Ishikawa (cell line): ENCODE measurements at regions not wholly inside any gene's neighbourhood (a gene's known extent, or its start where the extent isn't known, plus 50 kb on each side); places are given as distances from the start of the nearest gene placed in this dataset.

Experiments used
- CREB1 ChIP-seq: IDR thresholded peaks from 2 replicates; pipeline ENCODE4 v1.6.1; 2012; ENCODE audit warnings: low read depth
- EGR1 ChIP-seq: IDR thresholded peaks from 2 replicates; pipeline ENCODE4 v1.6.1; 2012
- EP300 ChIP-seq: IDR thresholded peaks from 2 replicates; pipeline ENCODE4 v1.6.1; 2012; ENCODE audit warnings: borderline replicate concordance
- FOXM1 ChIP-seq: IDR thresholded peaks from 2 replicates; pipeline ENCODE4 v1.6.1; 2012; ENCODE audit warnings: low read depth, borderline replicate concordance
- RAD21 ChIP-seq: IDR thresholded peaks from 2 replicates; pipeline ENCODE4 v1.6.1; 2012; ENCODE audit warnings: low read depth
- TAF1 ChIP-seq: IDR thresholded peaks from 2 replicates; pipeline ENCODE4 v1.6.1; 2012; ENCODE audit warnings: low read depth, mild to moderate bottlenecking
- TCF12 ChIP-seq: IDR thresholded peaks from 2 replicates; pipeline ENCODE4 v1.6.1; 2012; ENCODE audit warnings: low read depth
- TEAD4 ChIP-seq: IDR thresholded peaks from 2 replicates; pipeline ENCODE4 v1.6.1; 2012
- YY1 ChIP-seq: IDR thresholded peaks from 2 replicates; pipeline ENCODE4 v1.6.1; 2012; ENCODE audit warnings: low read depth
- ZBTB7A ChIP-seq: IDR thresholded peaks from 2 replicates; pipeline ENCODE4 v1.6.1; 2012; ENCODE audit warnings: low read depth
- TF ChIP-seq, protein P1 (sequence below): IDR thresholded peaks from 2 replicates; pipeline ENCODE4 v1.6.1; 2012
- TF ChIP-seq, protein P2 (sequence below): IDR thresholded peaks from 2 replicates; pipeline ENCODE4 v1.6.1; 2012; ENCODE audit warnings: low read depth, mild to moderate bottlenecking
- TF ChIP-seq, protein P3 (sequence below): IDR thresholded peaks from 2 replicates; pipeline ENCODE4 v1.6.1; 2012

DNA sequence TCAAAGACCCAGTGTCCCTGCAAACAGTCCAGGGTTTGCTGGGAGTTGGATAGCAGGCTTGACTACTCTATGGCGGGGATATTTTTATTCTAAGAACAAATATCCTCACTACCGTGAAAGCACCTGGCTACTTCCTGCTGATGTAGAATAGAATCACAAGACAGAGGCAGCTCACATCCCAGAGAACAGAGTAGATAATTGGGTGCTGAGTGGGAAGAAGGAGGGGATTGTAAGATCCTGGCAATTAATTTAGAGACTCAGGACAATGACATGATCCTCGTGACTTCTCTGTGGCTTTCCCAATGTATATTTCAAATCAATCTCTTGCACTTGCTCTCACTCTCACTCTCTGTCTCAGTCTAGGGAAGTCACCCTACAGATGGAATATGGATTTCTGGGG is 341.9 kb upstream of the DCC start:
- TF ChIP-seq TAF1: no peak
- TF ChIP-seq, protein P1, sequence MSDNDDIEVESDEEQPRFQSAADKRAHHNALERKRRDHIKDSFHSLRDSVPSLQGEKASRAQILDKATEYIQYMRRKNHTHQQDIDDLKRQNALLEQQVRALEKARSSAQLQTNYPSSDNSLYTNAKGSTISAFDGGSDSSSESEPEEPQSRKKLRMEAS: no peak
- TF ChIP-seq, protein P2, sequence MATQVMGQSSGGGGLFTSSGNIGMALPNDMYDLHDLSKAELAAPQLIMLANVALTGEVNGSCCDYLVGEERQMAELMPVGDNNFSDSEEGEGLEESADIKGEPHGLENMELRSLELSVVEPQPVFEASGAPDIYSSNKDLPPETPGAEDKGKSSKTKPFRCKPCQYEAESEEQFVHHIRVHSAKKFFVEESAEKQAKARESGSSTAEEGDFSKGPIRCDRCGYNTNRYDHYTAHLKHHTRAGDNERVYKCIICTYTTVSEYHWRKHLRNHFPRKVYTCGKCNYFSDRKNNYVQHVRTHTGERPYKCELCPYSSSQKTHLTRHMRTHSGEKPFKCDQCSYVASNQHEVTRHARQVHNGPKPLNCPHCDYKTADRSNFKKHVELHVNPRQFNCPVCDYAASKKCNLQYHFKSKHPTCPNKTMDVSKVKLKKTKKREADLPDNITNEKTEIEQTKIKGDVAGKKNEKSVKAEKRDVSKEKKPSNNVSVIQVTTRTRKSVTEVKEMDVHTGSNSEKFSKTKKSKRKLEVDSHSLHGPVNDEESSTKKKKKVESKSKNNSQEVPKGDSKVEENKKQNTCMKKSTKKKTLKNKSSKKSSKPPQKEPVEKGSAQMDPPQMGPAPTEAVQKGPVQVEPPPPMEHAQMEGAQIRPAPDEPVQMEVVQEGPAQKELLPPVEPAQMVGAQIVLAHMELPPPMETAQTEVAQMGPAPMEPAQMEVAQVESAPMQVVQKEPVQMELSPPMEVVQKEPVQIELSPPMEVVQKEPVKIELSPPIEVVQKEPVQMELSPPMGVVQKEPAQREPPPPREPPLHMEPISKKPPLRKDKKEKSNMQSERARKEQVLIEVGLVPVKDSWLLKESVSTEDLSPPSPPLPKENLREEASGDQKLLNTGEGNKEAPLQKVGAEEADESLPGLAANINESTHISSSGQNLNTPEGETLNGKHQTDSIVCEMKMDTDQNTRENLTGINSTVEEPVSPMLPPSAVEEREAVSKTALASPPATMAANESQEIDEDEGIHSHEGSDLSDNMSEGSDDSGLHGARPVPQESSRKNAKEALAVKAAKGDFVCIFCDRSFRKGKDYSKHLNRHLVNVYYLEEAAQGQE: no peak
- no peak for TF ChIP-seq EGR1
- no peak for TF ChIP-seq CREB1
- no peak for TF ChIP-seq YY1
- TF ChIP-seq EP300: no peak
- no peak for TF ChIP-seq FOXM1
- no peak for TF ChIP-seq RAD21
- TF ChIP-seq, protein P3, sequence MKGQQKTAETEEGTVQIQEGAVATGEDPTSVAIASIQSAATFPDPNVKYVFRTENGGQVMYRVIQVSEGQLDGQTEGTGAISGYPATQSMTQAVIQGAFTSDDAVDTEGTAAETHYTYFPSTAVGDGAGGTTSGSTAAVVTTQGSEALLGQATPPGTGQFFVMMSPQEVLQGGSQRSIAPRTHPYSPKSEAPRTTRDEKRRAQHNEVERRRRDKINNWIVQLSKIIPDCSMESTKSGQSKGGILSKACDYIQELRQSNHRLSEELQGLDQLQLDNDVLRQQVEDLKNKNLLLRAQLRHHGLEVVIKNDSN: no peak
- TF ChIP-seq TCF12: no peak
- TF ChIP-seq TEAD4: no peak
- TF ChIP-seq ZBTB7A: no peak
